Vagina (tissue), 2 donors: ENCODE measurements at regions not wholly inside any gene's neighbourhood (a gene's known extent, or its start where the extent isn't known, plus 50 kb on each side); places are given as distances from the start of the nearest gene placed in this dataset.

Experiments used
- CTCF ChIP-seq, 3 experiments: fragments of 450-650 bp in 2 of 3; fragments of 200-600 bp in 1 of 3; sonication (generic) in 1 of 3; IDR thresholded peaks; one replicate each; pipeline ENCODE4 v1.5.1; 2017 to 2019; ENCODE audit warnings: antibody characterized with exemption in 3 of 3, mild to moderate bottlenecking in 2 of 3, moderate library complexity in 2 of 3
- POLR2A ChIP-seq, 2 donors: fragments of 450-650 bp; IDR thresholded peaks; one replicate each; pipeline ENCODE4 v1.6.1; 2017; ENCODE audit warnings: antibody characterized with exemption in 2 of 2, mild to moderate bottlenecking in 2 of 2, moderate library complexity in 2 of 2

- no peak for TF ChIP-seq CTCF (IDR thresholded peaks at IDR 0.05)
- TF ChIP-seq POLR2A (IDR thresholded peaks at IDR 0.05) = no peak
These were observed 1307.4 kb upstream of the ACVR2A start for GRCh38 chr2:146537477-146537876.
